T1000 (cell line): ENCODE measurements at regions not wholly inside any gene's neighbourhood (a gene's known extent, or its start where the extent isn't known, plus 50 kb on each side); places are given as distances from the start of the nearest gene placed in this dataset.
"Not testable (repeated sequence)": the region's sequence is repeated elsewhere in the genome, so short reads cannot be mapped to it uniquely, and the experiment has no call there.

Experiments used
- DNase-seq: peaks from one replicate; lab custom pipeline; 2025; ENCODE audit warnings: mixed read lengths; lab: John Stamatoyannopoulos, UW

DNA sequence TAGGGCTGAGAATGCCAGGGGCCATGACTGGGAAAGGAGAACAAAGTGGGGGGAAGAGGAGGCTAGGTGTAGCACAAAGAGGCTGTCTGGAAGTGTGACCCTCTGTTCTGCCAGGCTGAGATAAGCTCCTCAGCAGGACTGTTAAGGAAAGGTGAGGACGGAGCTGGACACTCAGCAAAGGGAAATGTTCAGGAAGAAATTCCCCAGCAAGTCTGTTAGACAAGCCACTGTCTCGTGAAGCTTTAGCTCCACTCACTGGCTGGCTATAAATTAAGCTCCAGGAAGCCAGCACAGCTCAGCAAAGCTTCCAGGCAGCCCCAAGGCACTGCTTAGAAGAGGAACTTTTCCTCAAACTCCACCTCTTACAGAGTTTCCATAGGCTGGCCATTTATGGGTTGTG is 181.2 kb upstream of the API5 start:
- no peak for DNase-seq

DNA sequence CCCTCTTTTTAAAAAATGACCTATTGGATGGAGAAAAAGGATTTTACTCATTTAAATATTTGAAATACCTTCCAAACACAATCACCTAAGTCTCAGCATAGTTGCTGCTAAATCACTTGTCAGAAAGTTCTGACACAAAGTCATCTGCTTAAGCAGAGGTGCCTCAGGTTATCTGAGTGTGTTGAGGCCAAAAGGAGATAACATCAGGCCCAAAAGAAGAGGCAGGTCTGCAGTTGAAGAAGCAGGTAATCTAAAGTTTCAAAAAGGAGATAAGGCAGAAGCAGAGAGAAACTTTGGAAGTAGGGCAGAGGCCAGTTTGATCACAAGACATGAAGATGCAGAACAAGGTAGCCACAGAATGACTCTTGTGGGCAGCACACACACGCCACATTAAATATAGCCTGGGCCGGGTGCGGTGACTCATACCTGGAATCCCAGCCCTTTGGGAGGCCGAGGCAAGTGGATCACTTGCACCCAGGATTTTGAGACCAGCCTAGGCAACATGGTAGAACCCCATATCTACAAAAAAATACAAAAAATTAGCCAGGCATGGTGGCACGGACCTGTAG is 175.7 kb upstream of the API5 start:
- no peak for DNase-seq

DNA sequence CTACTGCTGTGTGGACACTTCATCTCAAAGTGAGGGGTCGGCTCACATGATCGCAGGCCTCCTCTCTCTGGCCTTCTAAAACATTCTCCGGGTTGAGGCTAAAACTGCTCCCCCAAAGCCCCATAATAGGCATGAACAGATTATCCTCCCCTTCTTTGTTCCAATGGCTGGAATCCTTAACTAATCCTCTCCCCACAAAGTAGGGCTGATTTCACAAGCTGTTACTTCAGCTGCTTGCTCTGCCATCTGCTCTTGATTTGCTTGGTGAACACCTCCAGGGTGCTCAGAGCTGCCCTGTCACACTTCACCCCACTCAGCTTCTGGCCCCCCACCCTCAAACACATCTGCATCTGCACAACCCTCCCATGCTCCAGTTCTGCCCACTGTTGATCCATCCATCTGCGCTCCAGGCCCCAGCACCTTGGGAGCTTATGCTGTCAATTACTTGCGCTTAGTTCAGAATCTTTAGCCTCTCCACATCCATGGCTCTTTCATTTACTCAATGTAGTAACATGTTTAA is 173.1 kb upstream of the API5 start:
- DNase-seq = no peak

DNA sequence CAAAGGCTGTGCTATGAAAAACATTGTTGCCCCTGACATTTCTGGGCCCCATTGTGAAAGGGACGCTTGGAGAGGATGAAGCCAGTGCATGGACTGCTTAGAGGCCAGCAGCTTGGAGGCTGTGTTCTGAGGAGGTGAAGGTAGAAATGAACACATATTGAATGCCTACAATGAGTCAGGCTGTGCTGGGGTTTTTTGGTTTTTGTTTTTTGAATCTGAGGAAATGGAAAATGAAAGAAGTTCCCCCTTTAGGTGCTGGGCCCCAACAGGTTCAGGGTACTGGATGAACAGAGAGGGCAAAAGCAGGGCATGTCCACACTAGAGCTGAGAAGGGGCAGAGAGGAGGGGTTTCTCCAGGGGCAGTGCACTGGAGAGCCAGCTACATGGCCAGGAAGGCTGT is 166.1 kb upstream of the API5 start:
- no peak for DNase-seq

DNA sequence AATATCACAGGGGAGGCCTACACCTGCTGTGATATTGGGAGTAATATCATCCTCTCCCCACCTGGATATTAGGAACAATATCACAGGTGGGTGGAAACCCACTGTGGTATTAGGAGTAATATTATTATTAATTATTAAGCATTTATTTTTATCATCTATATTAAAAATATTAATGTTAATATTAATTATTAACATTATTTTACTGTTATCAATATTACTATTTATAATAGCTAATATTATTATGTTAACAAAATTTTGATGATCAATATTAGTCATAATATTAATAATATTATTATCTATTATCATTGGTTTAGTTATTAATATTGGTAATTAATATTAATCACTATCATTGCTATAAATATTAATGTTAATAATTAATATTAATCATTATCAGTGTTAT is 161.1 kb upstream of the API5 start:
- no peak for DNase-seq

DNA sequence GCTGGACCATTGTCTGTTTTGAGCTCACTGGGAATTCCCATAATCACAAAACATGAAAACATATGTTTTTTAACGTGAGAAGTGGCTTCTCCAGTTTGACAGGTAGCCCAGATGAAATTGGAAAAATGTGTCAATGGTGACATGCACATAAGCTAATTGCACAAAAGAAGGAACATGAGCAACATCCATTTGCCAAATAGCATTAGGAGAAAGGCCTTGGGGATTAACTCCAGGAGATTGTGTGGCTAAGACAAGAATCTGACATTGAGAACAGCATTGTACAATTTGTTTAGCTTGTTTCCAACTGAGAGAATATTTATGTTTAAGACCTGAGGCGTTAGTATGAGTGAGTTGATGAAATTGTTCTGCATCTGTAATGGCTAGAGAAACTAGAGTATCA is 147.0 kb upstream of the API5 start:
- no peak for DNase-seq

DNA sequence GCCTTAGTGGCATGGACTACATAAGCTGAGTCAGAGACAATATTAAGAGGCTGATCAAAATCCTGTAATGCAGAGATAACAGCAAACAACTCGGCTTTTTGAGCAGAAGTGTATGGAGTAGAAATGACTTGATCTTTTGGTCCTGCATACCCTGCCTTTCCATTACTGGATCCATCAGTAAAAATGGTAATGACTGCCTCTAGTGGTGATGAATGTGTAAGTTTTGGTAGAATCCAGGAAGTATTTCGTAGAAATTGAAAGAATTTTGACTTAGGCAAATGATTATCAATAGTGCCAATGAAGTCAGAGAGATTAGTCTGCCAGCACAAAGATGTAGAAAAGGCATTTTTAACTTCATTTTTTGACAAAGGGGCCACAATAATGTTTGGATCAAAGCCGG is 146.4 kb upstream of the API5 start:
- DNase-seq = not testable (repeated sequence)

DNA sequence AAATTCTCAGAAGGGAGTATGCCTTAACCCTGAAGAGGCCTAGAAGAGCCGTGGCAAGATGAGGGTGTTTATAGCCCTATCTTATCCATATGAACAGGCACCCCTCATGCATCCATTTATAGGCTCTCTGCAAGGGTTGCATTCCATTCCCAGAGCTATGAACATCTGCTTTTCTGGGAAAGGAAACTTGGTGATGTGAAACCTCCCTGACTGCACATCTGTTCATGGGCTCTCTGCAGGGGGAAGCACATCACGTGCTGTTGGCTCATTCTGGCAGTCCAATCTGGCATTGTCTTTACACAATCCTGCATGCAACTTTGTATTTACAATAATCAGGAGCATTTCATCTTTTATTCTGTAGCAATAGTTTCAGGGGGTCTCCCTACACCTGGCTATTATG is 143.6 kb upstream of the API5 start:
- not testable (repeated sequence) for DNase-seq

DNA sequence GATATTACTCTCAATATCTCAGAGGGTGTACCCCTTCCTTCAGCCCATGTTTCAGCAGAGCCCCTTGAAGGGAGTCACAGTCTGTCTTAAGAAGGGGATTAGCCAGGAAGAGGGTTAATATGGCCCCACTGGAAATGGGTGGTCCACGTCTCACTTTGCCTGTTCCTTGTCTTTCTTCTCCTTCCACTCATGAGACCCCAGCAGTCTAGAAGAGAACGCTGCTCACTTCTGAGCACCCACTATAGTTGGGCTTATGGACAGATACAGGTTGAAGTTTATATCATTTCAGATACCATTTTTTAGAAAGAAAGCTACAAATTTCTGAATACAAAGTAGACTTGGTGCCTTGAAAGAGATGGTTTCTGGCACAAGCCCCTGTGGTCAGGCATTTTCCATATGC is 139.3 kb upstream of the API5 start:
- DNase-seq = no peak

DNA sequence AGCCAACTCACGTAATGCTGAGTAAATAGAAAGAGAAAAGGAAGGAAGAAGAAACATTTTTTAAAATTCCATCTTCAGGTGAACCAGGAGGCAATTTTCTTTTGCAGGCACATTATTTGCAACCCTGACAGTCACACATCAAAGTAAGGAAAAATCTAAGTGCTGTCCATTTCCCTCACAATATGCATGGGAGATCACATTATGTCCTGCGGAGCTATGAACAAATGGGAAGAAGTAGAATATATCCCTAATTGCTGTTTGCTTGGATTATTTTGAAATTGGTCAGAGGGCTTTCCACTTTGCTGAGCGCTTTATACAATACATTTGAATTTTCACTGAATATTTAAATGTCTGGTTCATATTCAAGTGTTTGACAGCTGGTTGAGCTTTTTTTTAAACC is 133.8 kb upstream of the API5 start:
- no peak for DNase-seq

DNA sequence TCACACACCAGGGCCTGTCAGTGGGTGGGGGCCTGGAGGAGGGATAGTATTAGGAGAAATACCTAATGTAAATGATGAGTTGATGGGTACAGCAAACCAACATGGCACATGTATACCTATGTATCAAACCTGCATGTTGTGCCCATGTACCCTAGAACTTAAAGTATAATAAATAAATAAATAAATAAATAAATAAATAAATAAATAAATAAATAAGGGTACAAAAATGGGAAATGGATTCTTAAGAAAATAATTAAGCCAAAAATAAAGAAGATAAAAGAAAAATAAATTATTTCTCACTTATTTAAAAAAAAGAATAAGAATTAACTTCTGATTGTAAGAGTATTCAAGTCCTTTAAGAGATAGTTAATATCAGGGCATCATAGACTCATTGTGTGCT is 117.3 kb upstream of the API5 start:
- not testable (repeated sequence) for DNase-seq

DNA sequence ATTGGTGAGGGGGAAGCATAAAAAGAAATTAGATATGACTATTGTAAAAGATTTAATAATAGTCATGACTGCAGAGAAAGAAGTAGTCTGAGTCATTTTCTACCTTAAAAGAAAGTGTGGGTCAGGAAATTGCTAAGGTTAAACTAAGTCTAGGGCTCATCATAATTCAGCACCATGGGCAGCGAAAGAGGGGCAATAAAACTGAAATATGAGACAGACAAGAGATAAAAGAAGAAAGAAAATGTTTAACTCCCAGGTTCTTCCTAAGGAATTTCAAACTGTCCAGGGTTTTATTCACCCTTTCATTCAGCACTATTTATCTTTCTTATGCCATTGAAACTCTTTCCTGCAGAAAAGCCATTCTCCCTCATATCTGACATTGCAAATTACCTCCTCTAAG is 114.4 kb upstream of the API5 start:
- no peak for DNase-seq

DNA sequence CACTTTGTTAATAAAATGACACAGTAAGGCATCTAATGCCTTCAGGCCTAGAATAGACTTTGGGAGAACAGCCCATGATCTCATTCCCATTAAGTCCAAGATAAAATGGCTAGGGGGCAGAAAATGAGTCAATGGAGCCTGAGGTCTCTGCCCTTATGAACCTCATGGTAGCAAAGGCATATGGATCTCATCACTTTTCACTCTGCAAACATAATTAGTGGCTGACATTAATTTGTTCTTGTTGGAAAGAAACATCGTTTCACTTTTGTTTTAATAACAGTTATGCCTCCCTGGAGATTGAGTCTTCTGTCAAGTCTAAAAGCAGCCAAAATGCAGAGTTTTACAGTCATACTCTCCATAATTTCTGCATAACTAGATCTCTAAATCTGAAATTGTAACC is 111.8 kb upstream of the API5 start:
- no peak for DNase-seq

DNA sequence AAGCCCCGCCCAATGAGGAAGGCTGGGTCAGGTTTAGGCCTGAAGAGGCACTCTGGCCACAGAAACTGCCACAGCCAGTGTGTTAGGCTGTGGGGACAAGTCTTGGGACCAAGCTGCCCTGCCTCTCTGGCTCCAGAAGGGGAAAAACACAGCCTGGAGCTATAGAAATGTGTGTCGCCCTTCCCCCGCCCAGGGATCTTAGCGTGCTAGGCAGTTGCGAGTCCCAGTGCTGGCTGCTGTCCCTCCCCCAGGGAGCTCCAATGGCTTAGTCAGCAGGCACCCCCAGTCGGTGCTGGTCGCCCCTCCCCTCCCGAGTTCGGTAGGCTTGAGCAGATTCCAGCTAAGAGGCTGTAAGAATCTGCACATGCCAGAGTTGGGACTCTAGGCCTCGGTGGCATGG is 99.5 kb upstream of the API5 start:
- no peak for DNase-seq

DNA sequence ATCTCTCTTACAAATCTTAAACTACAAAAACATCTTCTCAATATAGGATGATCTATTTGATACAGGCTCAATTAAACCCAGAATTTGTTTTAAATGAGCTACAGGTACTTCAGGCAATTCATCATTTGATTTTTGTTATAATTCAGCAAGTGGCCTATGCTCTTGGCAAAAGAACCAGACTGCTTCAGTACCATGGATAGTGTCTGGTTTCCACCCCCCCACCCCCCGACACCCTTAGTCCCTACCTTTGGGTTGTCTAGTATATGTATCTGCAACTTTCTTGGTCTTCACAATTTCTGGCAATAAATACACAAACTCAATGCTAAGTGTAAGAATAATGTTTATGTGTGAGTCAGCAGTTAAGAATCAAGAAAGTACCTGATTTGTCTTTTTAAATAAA is 97.3 kb upstream of the API5 start:
- no peak for DNase-seq

DNA sequence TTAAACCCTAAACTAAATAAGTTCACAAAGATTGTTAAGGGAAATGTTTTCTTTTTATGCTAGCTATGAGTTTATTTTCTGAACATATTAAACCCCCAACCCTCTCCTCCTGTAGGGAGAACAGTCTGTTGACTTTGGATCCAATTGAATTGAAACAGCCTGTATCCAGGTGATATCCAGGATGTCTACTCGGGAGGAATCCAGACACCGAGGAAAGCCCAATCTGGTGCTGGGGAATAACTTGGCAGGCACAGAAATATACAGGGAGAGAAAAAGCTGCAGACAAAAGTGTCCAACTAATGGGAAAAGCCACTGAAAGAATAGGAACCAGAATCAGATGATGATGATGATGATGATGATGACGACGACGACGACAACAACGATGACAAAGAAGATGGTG is 93.9 kb upstream of the API5 start:
- DNase-seq = no peak

DNA sequence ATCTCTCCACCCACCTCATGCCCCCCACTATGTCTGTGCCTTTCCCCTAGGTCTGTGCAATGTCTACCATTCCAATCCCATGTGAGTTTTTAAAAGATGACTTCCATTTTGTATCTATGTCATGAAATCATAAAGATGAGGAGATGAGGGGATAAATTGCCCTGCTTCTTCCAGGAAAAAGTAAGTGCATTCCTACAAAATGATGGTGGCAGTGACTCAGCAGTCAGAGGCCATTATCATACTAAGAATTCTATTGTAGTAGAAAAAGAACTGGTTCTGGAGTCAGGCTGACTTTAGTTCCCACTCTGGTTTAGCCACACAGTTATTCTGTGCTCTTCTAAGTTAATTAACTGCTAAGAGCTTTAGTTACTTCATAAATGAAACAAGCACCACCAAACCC is 89.6 kb upstream of the API5 start:
- DNase-seq = no peak

DNA sequence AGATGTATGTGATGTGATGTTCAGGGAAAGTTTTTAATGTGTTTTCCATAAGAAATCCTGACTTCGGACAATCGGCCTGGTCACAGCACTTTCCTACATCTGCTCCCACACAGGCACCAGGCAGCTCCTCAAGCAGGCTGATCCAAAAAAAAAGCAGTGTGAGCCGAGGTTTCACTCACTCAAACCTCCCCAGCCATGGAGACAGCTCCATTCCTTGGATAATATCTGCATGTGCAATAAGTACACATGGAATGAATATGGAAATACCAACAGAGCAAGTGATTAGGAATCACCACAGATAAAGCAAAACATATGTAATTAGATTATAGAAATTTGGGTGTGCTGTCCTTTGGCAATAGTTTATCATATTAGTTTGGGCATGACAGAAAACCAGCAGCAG is 88.8 kb upstream of the API5 start:
- DNase-seq = no peak

DNA sequence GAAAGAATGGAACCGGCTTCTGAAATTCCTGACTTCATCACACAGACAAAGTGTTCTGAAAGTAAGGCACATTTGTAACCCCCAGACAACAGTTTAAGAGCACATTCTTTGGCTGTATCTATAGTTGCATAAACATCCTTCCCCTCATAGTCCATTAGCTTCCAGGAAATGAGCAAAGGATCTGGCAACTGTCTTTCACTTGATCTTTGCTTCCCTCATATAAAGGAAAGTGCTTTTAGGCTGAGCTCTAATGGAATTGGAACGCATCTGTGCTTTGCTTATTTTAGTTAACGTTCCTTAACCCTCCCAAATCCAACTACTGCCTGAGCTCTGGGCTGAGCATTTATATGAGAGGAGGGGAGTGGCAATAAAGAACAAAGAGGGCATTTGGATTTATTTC is 76.9 kb upstream of the API5 start:
- DNase-seq = no peak

DNA sequence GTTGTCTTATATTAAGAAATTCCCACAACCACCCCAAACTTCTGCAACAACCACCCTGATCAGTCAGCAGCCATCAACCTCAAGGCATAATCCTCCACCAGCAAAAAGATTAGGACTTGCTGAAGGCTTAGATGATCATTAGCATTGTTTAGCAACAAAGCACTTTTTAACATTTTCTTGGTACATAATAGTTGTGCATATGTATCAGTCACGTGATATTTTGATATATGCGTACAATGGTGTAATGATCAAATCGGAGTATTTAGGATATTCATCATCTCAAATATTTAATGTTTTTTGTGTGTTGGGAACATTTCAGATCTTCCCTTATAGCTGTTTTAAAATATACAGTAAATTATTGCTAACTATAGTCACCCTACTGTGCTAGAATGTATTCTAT is 73.5 kb upstream of the API5 start:
- no peak for DNase-seq

DNA sequence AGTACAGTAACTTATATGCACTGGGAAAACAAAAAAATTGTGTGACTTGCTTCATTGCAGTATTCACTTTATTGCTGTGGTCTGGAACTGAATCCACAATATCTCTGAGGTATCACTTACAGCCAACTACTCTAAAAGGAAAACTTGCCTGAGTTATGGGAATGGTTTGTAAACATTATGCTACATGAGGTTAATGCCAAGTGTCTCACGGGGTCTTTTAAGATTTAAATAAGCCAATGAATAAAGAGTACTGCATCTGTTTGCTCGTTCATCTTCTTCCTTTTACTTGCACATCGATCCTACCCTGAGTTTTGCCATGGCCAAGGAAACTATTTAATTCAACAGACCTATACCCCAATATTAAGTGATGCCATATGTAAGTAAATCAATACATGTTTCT is 72.0 kb upstream of the API5 start:
- DNase-seq = no peak

DNA sequence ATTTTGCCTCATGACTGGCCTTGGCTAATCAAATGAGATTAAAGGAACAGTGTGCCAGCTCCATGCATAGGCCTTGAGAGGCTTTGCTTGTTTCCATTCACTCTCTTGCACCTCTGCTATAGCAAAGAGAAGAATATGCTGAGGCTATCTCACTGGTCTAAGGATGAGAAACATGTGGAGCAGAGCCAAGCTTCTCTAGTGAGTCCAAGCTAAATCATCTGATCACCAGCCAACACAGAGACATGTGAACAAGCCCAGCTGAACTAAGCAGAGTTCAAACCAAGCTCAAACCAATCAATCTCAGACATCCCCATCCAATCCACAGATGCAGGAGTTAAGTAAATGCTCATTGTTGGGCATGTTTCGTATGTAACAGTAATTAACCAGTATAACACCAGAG is 69.4 kb upstream of the API5 start:
- no peak for DNase-seq

DNA sequence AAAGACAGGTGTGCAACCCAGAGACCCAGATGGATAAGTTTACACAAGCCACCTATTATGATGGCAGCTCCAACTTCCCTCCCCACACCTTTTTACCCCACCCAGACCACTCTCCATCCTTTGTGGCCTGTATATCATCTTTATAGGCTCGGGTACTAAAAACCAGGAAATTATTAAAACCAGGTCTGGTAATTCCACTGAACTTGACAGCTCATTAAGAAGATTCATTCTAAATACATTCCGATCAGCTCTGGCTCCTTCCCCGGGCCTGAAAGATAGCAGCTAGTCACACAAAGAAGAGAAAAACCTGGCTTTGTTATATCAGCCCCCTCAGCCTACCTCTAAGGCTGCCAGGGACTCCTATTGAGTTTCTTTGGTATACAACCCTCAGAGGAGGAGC is 67.9 kb upstream of the API5 start:
- DNase-seq = no peak

DNA sequence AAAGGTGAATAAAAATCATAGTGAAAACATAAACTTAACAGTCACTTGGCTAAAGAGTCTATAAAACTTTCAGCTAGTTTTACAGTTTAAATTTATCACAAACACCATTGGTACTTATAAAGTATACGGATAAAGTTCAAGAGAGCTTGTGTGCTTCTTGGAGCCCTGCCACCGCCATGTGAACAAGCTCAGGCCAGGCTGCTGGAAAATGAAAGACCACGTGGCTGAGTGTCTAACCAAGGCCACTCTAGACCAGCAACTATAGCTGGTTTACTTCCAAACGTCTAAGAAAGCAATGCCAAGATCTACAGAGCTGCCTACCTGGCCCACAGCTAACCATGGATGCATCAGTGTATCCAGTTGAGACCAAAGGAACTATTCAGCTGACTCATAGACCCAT is 66.3 kb upstream of the API5 start:
- no peak for DNase-seq

DNA sequence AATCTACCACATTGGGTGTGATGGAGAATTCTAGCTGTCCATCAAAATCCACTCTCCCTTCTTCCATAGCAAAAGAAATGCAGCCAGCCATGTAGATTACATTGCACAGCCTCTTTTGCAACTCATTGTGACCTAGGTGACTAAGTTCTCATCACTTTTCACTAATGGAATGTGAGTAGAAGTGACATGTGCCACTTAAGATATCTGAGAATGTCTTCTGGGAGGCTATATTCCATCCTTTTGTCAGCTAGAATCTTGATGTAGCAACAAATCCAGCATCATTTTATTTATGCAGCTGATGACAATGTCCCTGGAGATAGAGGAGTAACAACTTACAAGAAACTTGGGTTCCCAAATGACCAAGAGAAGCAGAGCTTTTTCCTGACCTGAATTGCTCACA is 61.5 kb upstream of the API5 start:
- DNase-seq = no peak
